CD4-positive, CD25-positive, alpha-beta regulatory T cell (primary cell): ENCODE measurements at regions not wholly inside any gene's neighbourhood (a gene's known extent, or its start where the extent isn't known, plus 50 kb on each side); places are given as distances from the start of the nearest gene placed in this dataset.

ENCODE experiments used
- ATAC-seq, 2 donors: fragments of 150-1000 bp; cut with Tn5 transposase; one replicate each; pipeline ENCODE4 v1.10.0; 2021; ENCODE audit warnings: low read depth in 2 of 2, moderate number of reproducible peaks in 2 of 2, moderate library complexity in 1 of 2
- DNase-seq, 3 donors: peaks; one replicate each; pipeline versions ENCODE4 v3.0.0 to v3.0.0-alpha.2; 2012 to 2022; ENCODE audit warnings: mixed read lengths in 1 of 3
- H3K27ac ChIP-seq: one replicate; pipeline ENCODE4 v1.7.0; 2013; ENCODE audit warnings: mild to moderate bottlenecking, low read length; ENCODE audit not compliant: insufficient read depth, poor library complexity, severe bottlenecking
- H3K27me3 ChIP-seq: one replicate; pipeline ENCODE4 v1.7.0; 2013; ENCODE audit warnings: low read length; ENCODE audit not compliant: control insufficient read depth, insufficient read depth
- H3K36me3 ChIP-seq: one replicate; pipeline ENCODE4 v1.7.0; 2013; ENCODE audit warnings: mild to moderate bottlenecking, low read length, moderate library complexity; ENCODE audit not compliant: control insufficient read depth, insufficient read depth
- H3K4me1 ChIP-seq: 2 replicates; pipeline ENCODE4 v1.7.0; 2013; ENCODE audit warnings: mild to moderate bottlenecking, low read length; ENCODE audit not compliant: insufficient read depth, control insufficient read depth, poor library complexity, severe bottlenecking
- H3K4me3 ChIP-seq: one replicate; pipeline ENCODE4 v1.7.0; 2013; ENCODE audit warnings: low read depth, mild to moderate bottlenecking, low read length, moderate library complexity
- H3K9me3 ChIP-seq, 2 experiments: 1 replicate in 1 of 2; 2 replicates in 1 of 2; pipeline ENCODE4 v1.7.0; 2013; ENCODE audit warnings: low read length in 2 of 2, mild to moderate bottlenecking in 1 of 2, moderate library complexity in 1 of 2; ENCODE audit not compliant: control insufficient read depth in 2 of 2
- H3K27ac Mint-ChIP-seq, 3 donors: one replicate each; pipeline ENCODE4 v1.8.0; 2020 to 2022; ENCODE audit warnings: mild to moderate bottlenecking in 3 of 3, mixed read lengths in 3 of 3, moderate library complexity in 2 of 3
- H3K27me3 Mint-ChIP-seq: one replicate; pipeline ENCODE4 v1.8.0; 2022; ENCODE audit warnings: mild to moderate bottlenecking, mixed read lengths
- H3K36me3 Mint-ChIP-seq: one replicate; pipeline ENCODE4 v1.8.0; 2020; ENCODE audit warnings: mixed read lengths
- H3K4me1 Mint-ChIP-seq, 4 donors: one replicate each; pipeline ENCODE4 v1.8.0; 2020 to 2022; ENCODE audit warnings: mixed read lengths in 4 of 4, mild to moderate bottlenecking in 1 of 4
- H3K4me3 Mint-ChIP-seq, 4 donors: one replicate each; pipeline ENCODE4 v1.8.0; 2020 to 2022; ENCODE audit warnings: mild to moderate bottlenecking in 4 of 4, mixed read lengths in 4 of 4, moderate library complexity in 3 of 4
- H3K9me3 Mint-ChIP-seq, 7 donors: one replicate each; pipeline ENCODE4 v1.8.0; 2020 to 2022; ENCODE audit warnings: mixed read lengths in 7 of 7, mild to moderate bottlenecking in 3 of 7, moderate library complexity in 2 of 7

DNA sequence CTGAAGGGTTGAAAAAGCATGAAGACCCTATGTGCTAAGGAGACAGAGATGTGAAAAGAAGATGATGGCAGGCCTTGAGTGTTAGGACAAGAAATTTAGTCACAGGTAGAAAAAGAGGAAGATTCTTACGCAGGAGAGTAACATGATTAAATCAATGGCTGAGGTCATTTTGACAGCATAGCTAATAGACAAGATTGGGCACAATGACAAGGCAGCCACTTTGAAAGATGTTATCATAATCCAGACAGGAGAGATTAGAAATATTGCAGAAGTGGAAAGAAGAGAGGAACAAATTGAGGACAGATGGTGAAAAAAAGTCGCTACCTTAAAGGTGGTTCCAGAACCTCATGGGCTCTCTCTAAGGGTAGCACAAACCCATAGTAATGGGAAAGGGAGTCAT is 228.8 kb upstream of the DDHD1 start:
- no peaks in the 10 kb centered on the region for H3K36me3 Mint-ChIP-seq
- no peak for ATAC-seq
- H3K9me3 Mint-ChIP-seq, result peaks cover 0 to 1% (median 0%) of the 10 kb centered on the region in 7 donors

DNA sequence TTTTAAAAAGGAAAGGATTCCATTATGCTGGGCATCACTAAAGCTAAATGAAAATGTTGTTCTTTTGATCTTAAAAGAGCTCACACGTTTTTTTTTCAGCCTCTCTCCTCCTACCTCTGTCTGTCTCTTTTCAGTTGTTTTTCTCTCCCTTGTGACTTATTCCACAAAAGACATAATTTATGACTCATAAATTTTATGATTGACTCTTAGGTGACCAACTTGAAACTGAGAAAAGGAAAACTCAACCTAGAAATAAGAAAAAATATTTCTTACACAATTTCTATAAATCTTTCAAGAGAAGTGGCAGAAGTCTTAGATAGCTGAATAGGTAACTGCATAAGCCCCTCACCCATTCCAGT is 227.7 kb upstream of the DDHD1 start:
- Mint-ChIP-seq H3K27me3 (no peaks in the 10 kb centered on the region), H3K36me3 (no peaks in the 10 kb centered on the region), H3K4me1 (no peaks in the 10 kb centered on the region), H3K9me3 (peaks cover 0 to 1% (median 0%) of the 10 kb centered on the region in 7 donors), H3K27ac (no peak overlapping the region), H3K4me3 (no peak overlapping the region)
- H3K4me1 ChIP-seq, result no peaks in the 10 kb centered on the region
- no peak overlapping the region for H3K4me3 ChIP-seq
- ATAC-seq, result no peak
- H3K27me3 ChIP-seq, result no peaks in the 10 kb centered on the region
- H3K36me3 ChIP-seq, result no peaks in the 10 kb centered on the region
- no peak for DNase-seq
- no peaks in the 10 kb centered on the region for H3K9me3 ChIP-seq
- no peak overlapping the region for H3K27ac ChIP-seq

More for the DNA sequence above, 228.8 kb upstream of the DDHD1 start:
- Histone ChIP-seq H3K36me3 (no peaks in the 10 kb centered on the region), H3K9me3 (no peaks in the 10 kb centered on the region), H3K27me3 (no peaks in the 10 kb centered on the region), H3K4me1 (no peaks in the 10 kb centered on the region), H3K27ac (no peak overlapping the region), H3K4me3 (no peak overlapping the region)
- Mint-ChIP-seq H3K27ac (no peak overlapping the region), H3K27me3 (no peaks in the 10 kb centered on the region), H3K4me1 (no peaks in the 10 kb centered on the region), H3K4me3 (no peak overlapping the region)
- no peak for DNase-seq

DNA sequence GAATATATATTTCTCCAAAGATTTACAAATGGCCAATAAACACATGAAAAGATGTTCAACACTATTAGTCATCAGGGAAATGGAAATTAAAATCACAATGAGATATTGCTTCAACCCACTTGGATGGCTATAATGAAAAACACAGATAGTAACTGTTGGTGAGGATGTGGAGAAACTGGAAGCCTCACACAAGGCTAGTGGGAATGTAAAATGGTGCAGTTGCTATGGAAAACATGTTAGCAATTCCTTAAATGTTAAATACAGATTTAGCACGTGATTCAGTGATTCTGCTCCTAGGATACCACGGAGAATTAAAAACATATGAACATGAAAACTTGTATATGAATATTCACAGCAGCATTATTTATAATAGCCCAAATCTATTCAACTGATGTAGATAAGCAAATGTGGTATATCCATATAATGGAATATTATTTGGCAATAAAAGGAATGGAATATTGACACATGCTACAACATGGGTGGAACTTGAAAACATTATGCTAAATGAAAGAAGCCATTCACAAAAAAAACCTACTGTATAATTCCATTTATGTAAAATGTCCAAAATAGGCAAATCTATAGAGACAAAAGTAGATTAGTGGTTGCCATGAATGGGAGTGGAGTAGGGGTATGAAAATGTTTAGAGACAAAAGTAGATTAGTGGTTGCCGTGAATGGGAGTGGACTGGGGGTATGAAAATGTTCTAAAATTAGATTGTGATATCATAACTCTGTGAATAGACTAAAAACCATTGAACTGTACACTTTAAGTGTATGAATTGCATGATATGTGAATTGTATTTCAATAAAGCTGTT is 227.1 kb upstream of the DDHD1 start:
- Histone ChIP-seq H3K4me3 (no peak overlapping the region), H3K27me3 (no peaks in the 10 kb centered on the region), H3K9me3 (no peaks in the 10 kb centered on the region), H3K36me3 (no peaks in the 10 kb centered on the region), H3K4me1 (no peaks in the 10 kb centered on the region), H3K27ac (no peak overlapping the region)
- Mint-ChIP-seq H3K4me3 (no peak overlapping the region), H3K36me3 (no peaks in the 10 kb centered on the region), H3K27me3 (no peaks in the 10 kb centered on the region), H3K9me3 (peaks cover 0 to 1% (median 0%) of the 10 kb centered on the region in 7 donors), H3K4me1 (no peaks in the 10 kb centered on the region), H3K27ac (no peak overlapping the region)
- DNase-seq (no peak), ATAC-seq (no peak)

- Mint-ChIP-seq H3K4me3 (no peak overlapping the region), H3K27me3 (no peaks in the 10 kb centered on the region), H3K4me1 (no peaks in the 10 kb centered on the region), H3K36me3 (no peaks in the 10 kb centered on the region), H3K9me3 (peaks cover 0 to 1% (median 0%) of the 10 kb centered on the region in 7 donors), H3K27ac (no peak overlapping the region)
- Histone ChIP-seq H3K4me3 (no peak overlapping the region), H3K9me3 (no peaks in the 10 kb centered on the region), H3K27me3 (no peaks in the 10 kb centered on the region), H3K36me3 (no peaks in the 10 kb centered on the region), H3K27ac (no peak overlapping the region), H3K4me1 (no peaks in the 10 kb centered on the region)
- DNase-seq (no peak), ATAC-seq (no peak)
These were observed 225.0 kb upstream of the DDHD1 start for GRCh38 chr14:53378142-53378541.

DNA sequence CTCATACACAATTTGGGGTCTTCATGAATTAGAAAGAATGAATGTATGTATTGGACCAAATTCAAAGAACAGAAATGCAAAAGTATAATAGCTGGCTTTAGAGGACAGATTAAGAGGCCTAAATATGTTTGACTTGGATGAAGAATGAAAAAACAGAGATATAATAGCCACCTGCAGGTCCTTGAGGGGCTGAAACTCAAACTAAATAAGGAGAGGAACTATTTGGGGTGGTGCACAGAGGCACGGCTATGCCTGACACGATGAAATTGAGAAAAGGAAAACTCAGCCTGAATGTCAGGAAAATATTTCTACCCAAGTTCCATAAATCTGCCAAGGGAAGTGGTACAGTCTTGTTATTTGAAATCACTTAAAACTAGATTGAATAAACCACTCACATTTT is 222.9 kb upstream of the DDHD1 start:
- Mint-ChIP-seq H3K9me3 (peaks cover 0 to 6% (median 0%) of the 10 kb centered on the region in 7 donors), H3K4me3 (no peak overlapping the region), H3K27me3 (no peaks in the 10 kb centered on the region), H3K27ac (no peak overlapping the region), H3K4me1 (no peaks in the 10 kb centered on the region), H3K36me3 (no peaks in the 10 kb centered on the region)
- Histone ChIP-seq H3K27ac (no peak overlapping the region), H3K9me3 (no peaks in the 10 kb centered on the region), H3K27me3 (no peaks in the 10 kb centered on the region), H3K36me3 (no peaks in the 10 kb centered on the region), H3K4me3 (no peak overlapping the region), H3K4me1 (no peaks in the 10 kb centered on the region)
- no peak for ATAC-seq
- DNase-seq, result no peak

DNA sequence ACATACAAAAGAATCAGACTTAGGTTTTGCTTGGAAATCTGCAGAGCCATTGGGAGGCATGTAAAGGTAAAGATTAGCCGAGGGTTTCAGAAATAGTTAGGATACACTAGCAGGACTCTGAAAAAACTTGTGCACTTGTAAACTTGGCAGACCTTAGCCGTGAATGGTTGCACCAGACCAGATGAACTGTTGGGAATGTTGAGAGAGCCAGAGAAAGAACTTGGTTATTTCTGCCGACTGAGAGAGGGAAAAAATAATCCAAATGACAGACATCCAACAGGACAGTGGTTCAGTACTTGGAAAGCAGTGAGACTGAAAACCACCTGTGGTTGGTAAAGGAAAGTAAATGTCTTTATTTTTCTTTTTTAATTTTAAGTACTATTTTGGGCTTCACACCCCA is 222.5 kb upstream of the DDHD1 start:
- H3K27ac Mint-ChIP-seq, result no peak overlapping the region
- Histone ChIP-seq H3K36me3 (no peaks in the 10 kb centered on the region), H3K27ac (no peak overlapping the region), H3K4me3 (no peak overlapping the region), H3K27me3 (no peaks in the 10 kb centered on the region), H3K9me3 (no peaks in the 10 kb centered on the region), H3K4me1 (no peaks in the 10 kb centered on the region)
- H3K9me3 Mint-ChIP-seq, result peaks cover 0 to 6% (median 0%) of the 10 kb centered on the region in 7 donors
- H3K4me3 Mint-ChIP-seq, result no peak overlapping the region
- H3K4me1 Mint-ChIP-seq, result no peaks in the 10 kb centered on the region
- H3K36me3 Mint-ChIP-seq, result no peaks in the 10 kb centered on the region
- ATAC-seq (no peak), DNase-seq (no peak)
- H3K27me3 Mint-ChIP-seq, result no peaks in the 10 kb centered on the region

DNA sequence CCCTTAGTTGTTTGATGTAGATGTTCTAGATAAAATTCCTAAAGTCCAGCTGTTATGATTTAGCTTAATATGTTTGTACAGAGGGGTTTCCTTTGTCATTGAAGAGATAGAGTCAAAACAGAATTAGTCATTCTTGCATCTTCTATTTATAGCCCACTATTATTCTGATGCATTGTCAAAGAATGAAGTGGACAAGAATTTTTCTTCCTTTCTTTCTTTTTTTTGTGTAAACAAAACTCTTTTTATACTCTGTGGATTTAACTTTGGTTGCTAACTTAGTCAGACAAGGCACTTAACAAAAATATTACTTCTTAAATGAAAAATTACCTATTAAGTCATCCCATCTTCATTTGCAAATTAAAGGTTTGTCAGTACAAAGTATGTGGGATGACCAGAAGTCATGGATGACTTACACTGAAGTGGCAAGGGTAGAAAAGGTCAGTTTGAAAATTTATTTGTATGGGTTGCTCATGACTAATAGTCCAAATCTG is 215.6 kb upstream of the DDHD1 start:
- Mint-ChIP-seq H3K36me3 (no peaks in the 10 kb centered on the region), H3K27me3 (no peaks in the 10 kb centered on the region), H3K4me1 (no peaks in the 10 kb centered on the region), H3K9me3 (peaks cover 0 to 8% (median 0%) of the 10 kb centered on the region in 7 donors), H3K4me3 (no peak overlapping the region), H3K27ac (no peak overlapping the region)
- Histone ChIP-seq H3K27ac (no peak overlapping the region), H3K4me1 (no peaks in the 10 kb centered on the region), H3K9me3 (no peaks in the 10 kb centered on the region), H3K36me3 (no peaks in the 10 kb centered on the region), H3K27me3 (no peaks in the 10 kb centered on the region), H3K4me3 (no peak overlapping the region)
- ATAC-seq (no peak), DNase-seq (no peak)

DNA sequence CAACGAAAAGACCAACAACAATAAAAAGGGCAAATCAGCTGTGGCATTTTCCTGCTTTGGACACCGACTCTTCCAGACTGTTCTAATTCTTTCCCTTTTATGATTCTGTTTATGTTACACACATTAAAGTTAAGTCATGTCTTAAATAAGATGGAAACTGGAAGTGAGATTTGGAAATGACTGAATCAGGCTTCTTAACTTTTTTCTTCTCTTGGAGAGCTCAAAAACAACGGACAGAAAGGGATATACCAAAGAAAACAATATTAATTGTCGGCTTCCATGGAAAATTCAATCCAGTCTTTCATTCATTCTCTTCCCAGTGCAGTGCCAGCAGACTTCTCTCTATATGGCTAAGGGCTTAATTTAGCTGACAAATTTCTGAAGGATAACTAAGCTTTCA is 214.9 kb upstream of the DDHD1 start:
- Mint-ChIP-seq H3K36me3 (no peaks in the 10 kb centered on the region), H3K4me3 (no peak overlapping the region), H3K27ac (no peak overlapping the region), H3K27me3 (no peaks in the 10 kb centered on the region), H3K4me1 (no peaks in the 10 kb centered on the region), H3K9me3 (peaks cover 0 to 8% (median under 1%) of the 10 kb centered on the region in 7 donors)
- DNase-seq (no peak), ATAC-seq (no peak)
- H3K4me1 ChIP-seq, result no peaks in the 10 kb centered on the region
- no peaks in the 10 kb centered on the region for H3K27me3 ChIP-seq
- H3K4me3 ChIP-seq, result no peak overlapping the region
- no peaks in the 10 kb centered on the region for H3K36me3 ChIP-seq
- no peak overlapping the region for H3K27ac ChIP-seq
- H3K9me3 ChIP-seq, result no peaks in the 10 kb centered on the region
